ENCODE measurements at regions not wholly inside any gene's neighbourhood (a gene's known extent, or its start where the extent isn't known, plus 50 kb on each side); places are given as distances from the start of the nearest gene placed in this dataset.

GRCh38 chr2:66915237-66915636 is 480.3 kb downstream of the MEIS1 start:
- no peak for ATAC-seq

GRCh38 chr2:66919286-66919685 is 477.8 kb upstream of the ETAA1 start:
- no peak overlapping the region for H3K4me3 ChIP-seq
- ATAC-seq: no peak
- no peaks in the 10 kb centered on the region for H3K36me3 ChIP-seq
- no peak for TF ChIP-seq CTCF (IDR thresholded peaks at IDR 0.05 in 4 of 5, conservative IDR thresholded peaks at IDR 0.05 in 1 of 5)
- no peak for TF ChIP-seq POLR2A (IDR thresholded peaks at IDR 0.05)
- H3K4me1 ChIP-seq: no peaks in the 10 kb centered on the region
- no peak for DNase-seq
- H3K27ac ChIP-seq: no peak overlapping the region
- no peaks in the 10 kb centered on the region for H3K27me3 ChIP-seq
- intact Hi-C loops (cut with DNase I; ENCODE audit: low total_unique reads): no loop called here
- H3K9me3 ChIP-seq: no peaks in the 10 kb centered on the region
- in situ Hi-C loops (cut with MboI; ENCODE audit: low sequenced_read_pairs in 4 of 4): no loop called here

More at GRCh38 chr2:66915237-66915636, 480.3 kb downstream of the MEIS1 start:
- Histone ChIP-seq H3K4me3 (no peak overlapping the region), H3K4me1 (no peaks in the 10 kb centered on the region), H3K9me3 (no peaks in the 10 kb centered on the region), H3K27me3 (no peaks in the 10 kb centered on the region), H3K27ac (no peak overlapping the region), H3K36me3 (no peaks in the 10 kb centered on the region)
- no peak for TF ChIP-seq CTCF (IDR thresholded peaks at IDR 0.05 in 4 of 5, conservative IDR thresholded peaks at IDR 0.05 in 1 of 5)
- no peak for TF ChIP-seq POLR2A (IDR thresholded peaks at IDR 0.05)
- intact Hi-C loops (cut with DNase I; ENCODE audit: low total_unique reads) (no loop called here), in situ Hi-C loops (cut with MboI; ENCODE audit: low sequenced_read_pairs in 4 of 4) (no loop called here)
- no peak for DNase-seq

- Histone ChIP-seq H3K9me3 (no peaks in the 10 kb centered on the region), H3K36me3 (no peaks in the 10 kb centered on the region), H3K27ac (no peak overlapping the region), H3K27me3 (no peaks in the 10 kb centered on the region), H3K4me1 (no peaks in the 10 kb centered on the region), H3K4me3 (no peak overlapping the region)
- ATAC-seq (no peak), DNase-seq (no peak)
- TF ChIP-seq POLR2A (IDR thresholded peaks at IDR 0.05) (no peak), CTCF (IDR thresholded peaks at IDR 0.05 in 4 of 5, conservative IDR thresholded peaks at IDR 0.05 in 1 of 5) (no peak)
- intact Hi-C loops (cut with DNase I; ENCODE audit: low total_unique reads): no loop called here
- in situ Hi-C loops (cut with MboI; ENCODE audit: low sequenced_read_pairs in 4 of 4): no loop called here
Measured at GRCh38 chr2:66920415-66920814, 476.7 kb upstream of the ETAA1 start.

GRCh38 chr2:66925128-66925527 is 472.0 kb upstream of the ETAA1 start:
- in situ Hi-C loops (cut with MboI; ENCODE audit: low sequenced_read_pairs in 4 of 4): no loop called here
- no peak overlapping the region for H3K4me3 ChIP-seq
- no peaks in the 10 kb centered on the region for H3K4me1 ChIP-seq
- intact Hi-C loops (cut with DNase I; ENCODE audit: low total_unique reads): no loop called here
- H3K27ac ChIP-seq: no peak overlapping the region
- no peaks in the 10 kb centered on the region for H3K9me3 ChIP-seq
- TF ChIP-seq POLR2A (IDR thresholded peaks at IDR 0.05): no peak
- no peak for TF ChIP-seq CTCF (IDR thresholded peaks at IDR 0.05 in 4 of 5, conservative IDR thresholded peaks at IDR 0.05 in 1 of 5)
- DNase-seq: no peak
- H3K27me3 ChIP-seq: no peaks in the 10 kb centered on the region
- no peaks in the 10 kb centered on the region for H3K36me3 ChIP-seq
- no peak for ATAC-seq

- Histone ChIP-seq H3K36me3 (no peaks in the 10 kb centered on the region), H3K9me3 (no peaks in the 10 kb centered on the region), H3K4me3 (no peak overlapping the region), H3K27me3 (no peaks in the 10 kb centered on the region), H3K27ac (no peak overlapping the region), H3K4me1 (no peaks in the 10 kb centered on the region)
- ATAC-seq (no peak), DNase-seq (no peak)
- in situ Hi-C loops (cut with MboI; ENCODE audit: low sequenced_read_pairs in 4 of 4): no loop called here
- TF ChIP-seq POLR2A (IDR thresholded peaks at IDR 0.05) (no peak), CTCF (IDR thresholded peaks at IDR 0.05 in 4 of 5, conservative IDR thresholded peaks at IDR 0.05 in 1 of 5) (no peak)
- intact Hi-C loops (cut with DNase I; ENCODE audit: low total_unique reads): no loop called here
Measured at GRCh38 chr2:66926594-66927112, 470.5 kb upstream of the ETAA1 start.
